RKO (cell line): ENCODE measurements at regions not wholly inside any gene's neighbourhood (a gene's known extent, or its start where the extent isn't known, plus 50 kb on each side); places are given as distances from the start of the nearest gene placed in this dataset.

Experiments used
- DNase-seq: peaks from one replicate; pipeline ENCODE4 v3.0.0-alpha.2; 2016; ENCODE audit warnings: low spot score

GRCh38 chr7:117929237-117929636 is 56.0 kb upstream of the CTTNBP2 start:
- DNase-seq, result no peak

GRCh38 chr7:117931314-117931713 is 58.1 kb upstream of the CTTNBP2 start:
- DNase-seq, result no peak

GRCh38 chr7:117937049-117937752 is 64.0 kb upstream of the CTTNBP2 start:
- DNase-seq, result no peak

GRCh38 chr7:117937753-117938483 is 64.7 kb upstream of the CTTNBP2 start:
- DNase-seq, result no peak

GRCh38 chr7:117941138-117941810 is 68.0 kb upstream of the CTTNBP2 start:
- DNase-seq, result no peak

- DNase-seq, result no peak
Observed at GRCh38 chr7:117942780-117943179, 69.5 kb upstream of the CTTNBP2 start.

GRCh38 chr7:117944886-117945285 is 71.6 kb upstream of the CTTNBP2 start:
- DNase-seq, result no peak

GRCh38 chr7:117946151-117946633 is 73.0 kb upstream of the CTTNBP2 start:
- DNase-seq, result no peak

GRCh38 chr7:117949232-117949631 is 76.0 kb upstream of the CTTNBP2 start:
- peak; percentile 21 for DNase-seq

- DNase-seq, result no peak
Observed at GRCh38 chr7:117950601-117951260, 77.5 kb upstream of the CTTNBP2 start.

GRCh38 chr7:117951285-117951684 is 78.0 kb upstream of the CTTNBP2 start:
- no peak for DNase-seq

GRCh38 chr7:117951691-117952280 is 78.5 kb upstream of the CTTNBP2 start:
- no peak for DNase-seq

GRCh38 chr7:117955046-117955445 is 81.8 kb upstream of the CTTNBP2 start:
- DNase-seq, result no peak

- DNase-seq, result no peak
Observed at GRCh38 chr7:117960351-117960750, 87.1 kb upstream of the CTTNBP2 start.

- no peak for DNase-seq
Observed at GRCh38 chr7:117961235-117961634, 88.0 kb upstream of the CTTNBP2 start.

GRCh38 chr7:117962366-117962994 is 89.2 kb upstream of the CTTNBP2 start:
- DNase-seq, result no peak

- DNase-seq, result no peak
Observed at GRCh38 chr7:117963264-117964197, 90.3 kb upstream of the CTTNBP2 start.

- no peak for DNase-seq
Observed at GRCh38 chr7:117970801-117971200, 97.6 kb upstream of the CTTNBP2 start.

- no peak for DNase-seq
Observed at GRCh38 chr7:117971556-117972244, 98.5 kb upstream of the CTTNBP2 start.

GRCh38 chr7:117972606-117973005 is 99.4 kb upstream of the CTTNBP2 start:
- DNase-seq, result no peak
